Stimulated activated CD8-positive, alpha-beta memory T cell treated with anti-CD3 and anti-CD28 coated beads, Interleukin-7, amount 100 ng/mL, for 24 hours (primary cell): ENCODE measurements at regions not wholly inside any gene's neighbourhood (a gene's known extent, or its start where the extent isn't known, plus 50 kb on each side); places are given as distances from the start of the nearest gene placed in this dataset.

Source experiments
- DNase-seq: peaks from one replicate; pipeline ENCODE4 v3.0.0-alpha.2; 2020; ENCODE audit warnings: low read depth

- no peak for DNase-seq
Observed at GRCh38 chr1:168871531-168871930, 142.5 kb upstream of the DPT start.

DNA sequence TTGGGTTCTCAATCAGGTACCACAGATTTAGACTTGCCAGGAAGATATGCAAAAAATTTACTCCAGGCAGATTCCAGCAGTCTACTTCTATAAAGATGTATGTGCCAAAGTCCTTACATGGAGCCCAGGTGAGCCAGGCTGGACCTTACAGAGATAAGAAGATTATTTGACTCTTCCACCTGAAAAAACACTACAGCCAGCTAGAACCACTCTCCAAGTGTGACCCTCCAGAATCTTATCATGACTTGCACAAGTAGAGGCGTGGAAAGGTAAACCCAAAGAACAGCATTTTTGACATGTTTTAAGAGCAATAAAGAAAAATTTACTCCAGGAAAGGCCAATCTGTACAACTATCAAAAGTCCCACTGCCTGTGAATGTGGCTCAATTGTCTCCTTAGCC, 146.8 kb upstream of the DPT start:
- no peak for DNase-seq

GRCh38 chr1:168876830-168877229, 147.8 kb upstream of the DPT start:
- no peak for DNase-seq

DNA sequence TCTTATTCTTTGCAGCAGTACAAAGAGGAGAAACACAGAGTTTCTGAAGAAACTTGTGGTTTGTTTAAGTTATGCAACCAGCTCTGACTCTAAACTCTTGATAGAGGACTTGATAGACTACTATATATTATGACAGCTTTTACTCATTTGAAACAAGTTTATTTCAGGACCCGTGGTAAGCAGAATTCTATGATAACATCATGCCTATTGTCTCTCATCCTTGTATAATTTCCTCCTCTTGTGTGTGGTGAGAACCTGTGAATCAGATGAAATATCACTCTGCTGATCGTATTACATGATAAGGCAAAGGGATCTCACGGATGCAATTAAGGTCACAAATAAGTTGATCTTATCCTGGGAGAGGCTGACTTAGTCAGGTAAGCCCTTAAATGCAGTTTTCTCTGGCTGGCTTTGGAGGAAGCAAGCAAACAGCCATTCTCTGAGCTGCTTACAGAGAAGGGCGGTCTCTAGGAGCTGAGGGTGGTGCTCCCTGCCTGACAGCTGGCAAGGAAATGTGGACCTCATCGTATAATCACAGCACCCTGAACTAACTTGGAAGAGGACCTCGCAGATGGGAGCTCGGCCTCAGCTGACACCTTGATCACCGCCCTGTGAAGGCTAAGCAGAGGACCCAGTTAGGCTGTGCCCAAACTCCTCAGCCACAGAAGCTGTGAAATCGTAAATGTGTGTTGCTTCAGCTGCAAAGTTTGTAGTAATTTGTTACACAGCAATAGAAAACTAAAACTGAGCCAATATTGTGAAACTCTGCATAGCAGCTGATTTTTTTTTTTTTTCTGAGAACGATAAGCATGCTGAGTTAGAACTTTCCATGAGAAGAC, 151.1 kb upstream of the DPT start:
- no peak for DNase-seq

GRCh38 chr1:168881656-168882260, 152.8 kb upstream of the DPT start:
- DNase-seq: no peak

DNA sequence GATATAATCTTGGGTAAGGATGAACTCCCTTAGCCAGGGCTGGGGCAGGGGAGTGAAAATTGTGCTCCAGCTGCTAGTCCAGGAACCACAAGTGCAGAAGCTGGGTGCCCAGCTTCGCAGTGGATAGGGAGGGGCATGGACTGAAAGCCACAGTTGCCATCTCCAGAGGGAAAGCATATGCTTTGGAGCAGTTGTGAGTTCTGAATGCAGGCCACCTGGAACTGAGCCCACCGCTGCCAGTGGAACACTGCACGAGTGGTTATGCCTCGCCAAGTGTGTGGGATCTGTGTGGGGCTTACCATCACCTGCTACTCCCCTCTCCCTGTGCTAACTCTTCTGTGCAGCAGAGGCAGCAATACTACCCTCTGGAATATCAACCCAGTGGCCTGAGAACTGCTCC, 158.4 kb upstream of the DPT start:
- no peak for DNase-seq

- no peak for DNase-seq
Observed at GRCh38 chr1:168888418-168888817, 159.4 kb upstream of the DPT start.

GRCh38 chr1:168892931-168893330, 163.9 kb upstream of the DPT start:
- DNase-seq: no peak

DNA sequence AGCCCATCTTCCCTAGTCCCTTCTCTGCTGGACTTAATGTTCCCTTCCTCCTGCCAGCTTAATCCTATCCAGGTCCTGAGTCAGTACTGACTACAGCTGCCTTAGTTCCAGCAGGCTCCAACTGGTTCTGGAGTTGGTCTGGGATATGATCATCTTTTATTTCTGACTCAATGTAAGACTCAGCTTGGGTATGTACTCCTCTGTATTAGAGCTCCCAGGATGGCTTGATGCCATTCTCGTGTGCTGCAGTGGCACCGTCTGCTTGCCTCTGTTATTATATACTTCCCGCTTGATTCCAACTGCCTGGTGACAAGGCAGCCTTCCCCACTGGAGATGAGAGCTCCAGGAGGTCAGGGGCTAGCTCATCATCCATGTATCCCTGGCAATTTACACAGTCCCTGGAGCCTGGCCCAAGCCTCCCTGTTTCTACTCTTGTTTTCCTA, 164.4 kb upstream of the DPT start:
- DNase-seq: no peak

- no peak for DNase-seq
Observed at GRCh38 chr1:168894397-168894903, 165.4 kb upstream of the DPT start.

DNA sequence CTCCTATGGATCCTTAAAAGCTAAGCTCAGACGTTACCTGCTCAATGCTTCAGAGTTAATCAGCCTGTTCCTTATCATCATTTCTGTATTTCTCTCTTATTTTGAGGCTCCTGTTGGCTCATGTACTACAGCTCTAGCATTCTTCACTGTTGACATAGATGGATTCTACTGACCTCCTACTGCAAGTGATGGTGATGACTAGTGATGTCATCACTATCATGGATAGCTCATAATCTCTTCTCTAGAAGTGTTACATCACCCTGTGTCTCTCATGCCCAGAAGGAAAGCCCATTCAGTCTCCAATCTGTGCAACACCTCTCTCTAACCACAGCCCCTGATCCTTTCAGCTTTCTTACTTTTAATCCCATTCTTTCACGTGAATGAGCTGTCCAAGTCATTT, 168.2 kb upstream of the DPT start:
- DNase-seq: no peak

DNA sequence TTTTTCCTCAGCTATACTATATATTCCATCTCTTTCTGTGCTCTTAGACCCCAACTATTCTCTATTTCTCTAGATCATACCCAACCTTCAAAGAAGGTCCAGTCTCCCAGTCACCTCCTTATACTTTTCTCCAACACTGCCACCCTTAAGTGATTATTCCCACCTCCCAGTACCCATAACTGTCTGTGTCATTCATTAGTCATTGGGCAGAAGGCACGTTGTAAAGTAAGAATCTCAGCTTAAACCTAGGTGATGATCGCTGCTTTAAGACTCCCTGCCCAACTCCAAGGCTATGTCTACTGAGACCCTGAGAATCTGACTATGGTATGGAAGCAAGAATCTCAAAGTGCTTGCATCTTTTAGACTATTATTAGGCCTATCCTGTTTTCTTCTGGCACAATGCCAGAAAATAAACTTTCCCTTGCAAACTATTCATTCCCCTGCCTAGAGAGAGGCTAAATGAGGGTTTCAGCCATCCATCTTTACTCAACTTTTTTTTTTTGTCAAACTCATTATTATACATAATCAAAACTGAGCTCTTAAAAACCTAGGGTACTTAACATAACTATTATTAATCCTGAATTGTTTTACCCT, 174.3 kb upstream of the DPT start:
- DNase-seq: no peak

DNA sequence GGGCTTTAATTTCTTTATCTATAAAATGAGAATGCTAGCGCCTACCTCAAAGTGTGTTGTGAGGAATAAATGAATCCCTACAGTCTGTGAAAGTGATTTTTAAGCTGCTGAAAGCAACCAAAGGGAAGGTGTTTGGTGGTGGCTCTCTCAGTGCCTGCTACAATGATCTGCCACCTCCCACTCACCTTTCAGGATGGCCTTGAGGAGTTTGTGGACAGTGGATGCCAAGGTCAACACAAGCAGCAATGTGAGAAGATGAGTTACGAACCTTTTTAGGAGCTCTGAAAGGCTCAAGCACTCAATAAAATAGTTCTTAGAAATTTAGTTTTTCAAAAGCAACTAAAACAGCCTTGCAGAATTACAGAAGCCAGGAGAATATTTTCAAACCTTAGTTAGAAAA, 176.6 kb upstream of the DPT start:
- no peak for DNase-seq

DNA sequence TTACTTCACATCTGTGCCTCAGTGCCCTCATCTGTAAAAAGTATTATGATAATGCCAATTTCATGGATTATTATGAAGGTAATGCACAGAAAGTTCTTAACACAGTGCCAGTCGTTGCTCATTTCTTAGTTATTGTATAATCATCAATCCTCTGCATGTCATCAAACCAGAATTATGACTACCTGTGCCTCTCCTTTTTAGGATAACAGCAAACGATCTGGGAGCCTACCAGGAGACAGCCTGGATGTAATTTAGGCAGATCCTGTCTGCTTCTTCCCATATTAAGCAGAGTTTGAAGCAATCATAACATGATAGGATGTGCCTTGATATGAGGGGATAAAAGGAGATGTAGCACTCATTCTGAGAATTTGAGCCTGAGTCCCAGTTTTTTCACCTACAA, 177.4 kb upstream of the DPT start:
- no peak for DNase-seq

- no peak for DNase-seq
Observed at GRCh38 chr1:168907053-168907452, 178.0 kb upstream of the DPT start.

GRCh38 chr1:168907786-168908348, 178.9 kb upstream of the DPT start:
- DNase-seq: no peak

- no peak for DNase-seq
Observed at GRCh38 chr1:168910403-168910802, 181.4 kb upstream of the DPT start.

DNA sequence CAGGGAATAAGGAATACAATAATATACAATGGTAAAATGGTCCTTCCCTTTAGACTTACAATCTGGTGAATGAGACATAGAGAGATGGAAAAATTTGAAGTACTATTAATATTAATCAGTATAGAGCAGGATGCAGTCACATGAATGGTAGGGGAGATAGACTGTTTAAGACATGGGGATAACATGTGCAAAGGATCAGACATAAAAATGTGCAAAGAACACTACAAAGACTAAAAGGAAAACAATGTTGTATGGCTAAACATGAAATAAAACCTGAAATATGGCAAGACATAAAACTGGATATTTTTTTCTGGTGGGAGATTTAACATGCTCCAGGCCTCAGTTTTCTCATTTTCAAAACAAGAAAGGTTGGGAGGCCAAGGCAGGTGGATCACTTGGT, 182.4 kb upstream of the DPT start:
- DNase-seq: no peak

DNA sequence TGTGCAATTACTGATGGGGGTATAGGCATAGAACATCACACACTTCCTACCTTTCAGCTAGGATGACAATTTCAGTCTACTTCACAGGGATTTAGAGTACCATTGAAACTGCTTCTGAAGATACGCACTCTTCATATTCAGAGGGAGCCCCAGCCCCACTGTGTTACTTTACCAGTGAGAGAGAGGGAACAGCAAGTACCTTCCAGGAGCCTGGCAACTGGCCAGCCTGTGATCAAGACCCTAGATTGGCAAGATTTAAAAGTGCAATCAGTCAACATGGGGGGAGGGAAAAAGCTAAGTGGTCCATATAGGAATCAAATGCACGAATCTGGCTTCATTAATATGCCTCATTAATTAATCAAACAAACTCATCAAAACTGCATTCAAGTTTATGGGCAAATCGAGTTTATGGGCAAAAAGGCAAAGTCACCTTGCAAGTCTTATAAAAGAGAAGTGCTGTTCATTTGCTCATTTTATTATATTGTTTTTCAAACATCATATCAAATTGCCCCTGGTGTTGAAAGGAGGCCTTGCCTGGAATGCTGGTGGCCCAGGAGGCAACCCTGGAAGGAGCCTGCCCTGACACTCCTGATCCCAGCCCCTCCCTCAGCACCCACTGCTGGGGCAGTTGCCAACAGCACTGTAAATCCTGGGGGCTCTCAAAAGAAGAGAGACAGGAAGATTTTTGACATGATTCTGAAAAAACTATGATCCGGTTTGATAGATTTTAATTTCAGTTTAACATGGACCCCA, 184.9 kb upstream of the DPT start:
- DNase-seq: no peak

DNA sequence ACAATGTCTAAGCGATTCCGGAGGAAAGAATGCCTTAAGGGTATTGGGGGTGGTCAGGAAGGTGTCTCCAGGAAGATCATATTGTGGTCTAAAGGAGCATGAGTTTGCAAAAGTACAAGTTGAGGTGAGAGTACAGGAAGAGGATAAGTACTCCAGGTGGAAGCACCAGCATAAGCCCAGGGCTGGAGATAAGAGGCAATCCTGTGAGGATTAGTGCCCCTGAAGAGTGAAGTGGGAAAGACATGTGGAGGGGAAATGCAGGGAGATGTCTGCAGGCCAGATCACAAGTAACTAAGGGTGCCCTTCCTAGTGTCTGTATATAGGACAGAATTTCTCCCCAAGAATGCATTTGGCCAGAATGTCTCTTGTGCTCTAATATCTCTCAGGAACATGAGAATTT, 188.3 kb upstream of the DPT start:
- DNase-seq: no peak

GRCh38 chr1:168917796-168918195, 188.7 kb upstream of the ATP1B1 start:
- no peak for DNase-seq
